ENCODE measurements at regions not wholly inside any gene's neighbourhood (a gene's known extent, or its start where the extent isn't known, plus 50 kb on each side); places are given as distances from the start of the nearest gene placed in this dataset.
"Not testable (repeated sequence)": the region's sequence is repeated elsewhere in the genome, so short reads cannot be mapped to it uniquely, and the experiment has no call there.

GRCh38 chr6:6825193-6825784 lies 236.8 kb downstream of the LY86 start:
- POLR2A ChIA-PET = no interaction called here
- no peak for DNase-seq (ENCODE audit: low read depth, low spot score)
- CTCF ChIA-PET = no interaction called here
- H3K4me3 ChIP-seq (ENCODE audit: low read depth, low read length) = no peak overlapping the region
- TF ChIP-seq CTCF (IDR thresholded peaks at IDR 0.05; ENCODE audit: insufficient read depth, low read length, missing control alignments) = no peak

GRCh38 chr6:6826095-6826901 lies 237.8 kb downstream of the LY86 start:
- ChIA-PET POLR2A (no interaction called here), CTCF (no interaction called here)
- H3K4me3 ChIP-seq (ENCODE audit: low read depth, low read length) = no peak overlapping the region
- TF ChIP-seq CTCF (IDR thresholded peaks at IDR 0.05; ENCODE audit: insufficient read depth, low read length, missing control alignments) = no peak
- no peak for DNase-seq (ENCODE audit: low read depth, low spot score)

- no peak for TF ChIP-seq CTCF (IDR thresholded peaks at IDR 0.05; ENCODE audit: insufficient read depth, low read length, missing control alignments)
- POLR2A ChIA-PET = no interaction called here
- no peak for DNase-seq (ENCODE audit: low read depth, low spot score)
- CTCF ChIA-PET = no interaction called here
- no peak overlapping the region for H3K4me3 ChIP-seq (ENCODE audit: low read depth, low read length)
Measured at GRCh38 chr6:6826961-6827360, 238.4 kb downstream of the LY86 start.

GRCh38 chr6:6829872-6830685 lies 241.6 kb downstream of the LY86 start:
- POLR2A ChIA-PET = no interaction called here
- CTCF ChIA-PET = interaction anchor here (1.2 kb wide), 1 partner anchor 71 kb away, joined by 3 read pairs; no protein-coding TSS in a partner anchor
- H3K4me3 ChIP-seq (ENCODE audit: low read depth, low read length) = no peak overlapping the region
- no peak for TF ChIP-seq CTCF (IDR thresholded peaks at IDR 0.05; ENCODE audit: insufficient read depth, low read length, missing control alignments)
- no peak for DNase-seq (ENCODE audit: low read depth, low spot score)

GRCh38 chr6:6830686-6831063 lies 242.2 kb downstream of the LY86 start:
- CTCF ChIA-PET = interaction anchor here (1.2 kb wide), 1 partner anchor 72 kb away, joined by 3 read pairs; no protein-coding TSS in a partner anchor
- POLR2A ChIA-PET; DNase-seq (ENCODE audit: low read depth, low spot score); H3K4me3 ChIP-seq (ENCODE audit: low read depth, low read length): not testable (repeated sequence)

GRCh38 chr6:6832439-6832838 lies 243.9 kb downstream of the LY86 start:
- no peak for DNase-seq (ENCODE audit: low read depth, low spot score)
- ChIA-PET CTCF (interaction anchor here (0.8 kb wide), 1 partner anchor 108 kb away, joined by 3 read pairs; no protein-coding TSS in a partner anchor), POLR2A (no interaction called here)
- H3K4me3 ChIP-seq (ENCODE audit: low read depth, low read length) = no peak overlapping the region
- no peak for TF ChIP-seq CTCF (IDR thresholded peaks at IDR 0.05; ENCODE audit: insufficient read depth, low read length, missing control alignments)

Data from AG04449 (cell line).